DND-41 (cell line): ENCODE measurements at regions not wholly inside any gene's neighbourhood (a gene's known extent, or its start where the extent isn't known, plus 50 kb on each side); places are given as distances from the start of the nearest gene placed in this dataset.

ENCODE experiments used
- CTCF ChIP-seq: IDR thresholded peaks from 2 replicates; pipeline ENCODE4 v1.5.1; 2012; ENCODE audit warnings: borderline replicate concordance, low read length, moderate library complexity, mild to moderate bottlenecking; ENCODE audit not compliant: poor library complexity, severe bottlenecking; ENCODE audit errors: extremely low read depth
- EZH2 ChIP-seq: IDR thresholded peaks from 3 replicates; pipeline ENCODE4 v1.6.1; 2012; ENCODE audit warnings: borderline replicate concordance, low read depth, mild to moderate bottlenecking, moderate library complexity, low read length, inconsistent platforms; ENCODE audit not compliant: severe bottlenecking

DNA sequence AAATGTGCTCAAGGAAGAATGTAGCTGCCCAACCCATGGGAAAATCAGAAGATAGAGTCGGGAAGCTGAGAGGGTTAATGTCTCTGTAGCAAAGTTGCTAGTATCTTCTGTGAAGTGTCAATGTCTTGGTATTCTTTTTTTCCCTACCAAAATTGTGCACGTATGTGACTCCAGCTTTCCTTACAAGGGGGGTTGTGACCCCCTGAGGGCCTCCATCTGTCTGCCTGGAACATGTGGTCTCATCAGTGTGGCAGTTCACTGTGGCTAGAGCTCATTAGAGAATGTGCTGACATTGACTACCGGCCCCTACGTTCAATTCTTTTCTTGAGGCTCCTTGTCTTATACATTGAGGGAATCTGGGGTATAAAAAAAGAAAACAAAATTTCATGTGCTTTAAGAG, 725.2 kb upstream of the CELF2 start:
- TF ChIP-seq CTCF, result no peak
- no peak for TF ChIP-seq EZH2
